ENCODE measurements at regions not wholly inside any gene's neighbourhood (a gene's known extent, or its start where the extent isn't known, plus 50 kb on each side); places are given as distances from the start of the nearest gene placed in this dataset.
"Not testable (repeated sequence)": the region's sequence is repeated elsewhere in the genome, so short reads cannot be mapped to it uniquely, and the experiment has no call there.

- ChIA-PET POLR2A (ENCODE audit: unreplicated experiment) (no interaction called here), CTCF (no interaction called here)
- H3K4me2 ChIP-seq (ENCODE audit: low read length): no peak overlapping the region
- TF ChIP-seq EZH2phosphoT487 (IDR thresholded peaks at IDR 0.05; ENCODE audit: borderline replicate concordance, low read length) (no peak), CTCF (conservative IDR thresholded peaks at IDR 0.05; ENCODE audit: low read depth, low read length) (no peak), EZH2 (IDR thresholded peaks at IDR 0.05; ENCODE audit: low read length, unreplicated experiment) (no peak)
- H3K4me3 ChIP-seq (ENCODE audit: low read length): no peak overlapping the region
- no peaks in the 10 kb centered on the region for H3K9me2 ChIP-seq (replicated peaks; ENCODE audit: low read length)
- no peaks in the 10 kb centered on the region for H4K20me1 ChIP-seq (ENCODE audit: low read length)
- H3K79me2 ChIP-seq (ENCODE audit: low read length): no peaks in the 10 kb centered on the region
- intact Hi-C loops (cut with micrococcal nuclease): no loop called here
- H3K4me1 ChIP-seq (ENCODE audit: insufficient read depth, low read length): peaks cover 12% of the 10 kb centered on the region
- no peaks in the 10 kb centered on the region for H3K9me3 ChIP-seq (ENCODE audit: low read length)
- no peaks in the 10 kb centered on the region for H3K27me3 ChIP-seq (ENCODE audit: low read length)
- no peak for DNase-seq
- BruUV-seq (replicated peaks): no TSS peak
- H3F3A ChIP-seq (ENCODE audit: low read length, unreplicated experiment): no peaks in the 10 kb centered on the region
- no peak for ATAC-seq
- H3K27ac ChIP-seq (ENCODE audit: low read length): no peak overlapping the region
- no peak overlapping the region for H2AFZ ChIP-seq (ENCODE audit: low read length)
- H3K36me3 ChIP-seq (ENCODE audit: low read depth, low read length): no peaks in the 10 kb centered on the region
- H3K9ac ChIP-seq (ENCODE audit: low read length): no peak overlapping the region
Observed at GRCh38 chr6:121697921-121698320, 262.5 kb downstream of the GJA1 start.

GRCh38 chr6:121698617-121699016 lies 263.2 kb downstream of the GJA1 start:
- Histone ChIP-seq H3K27ac (ENCODE audit: low read length) (no peak overlapping the region), H3K4me1 (ENCODE audit: insufficient read depth, low read length) (peaks cover 12% of the 10 kb centered on the region), H3K9ac (ENCODE audit: low read length) (no peak overlapping the region), H2AFZ (ENCODE audit: low read length) (no peak overlapping the region), H3K9me2 (replicated peaks; ENCODE audit: low read length) (no peaks in the 10 kb centered on the region), H3F3A (ENCODE audit: low read length, unreplicated experiment) (no peaks in the 10 kb centered on the region), H3K79me2 (ENCODE audit: low read length) (no peaks in the 10 kb centered on the region), H3K27me3 (ENCODE audit: low read length) (no peaks in the 10 kb centered on the region), H3K9me3 (ENCODE audit: low read length) (no peaks in the 10 kb centered on the region), H4K20me1 (ENCODE audit: low read length) (no peaks in the 10 kb centered on the region), H3K4me3 (ENCODE audit: low read length) (no peak overlapping the region), H3K36me3 (ENCODE audit: low read depth, low read length) (no peaks in the 10 kb centered on the region), H3K4me2 (ENCODE audit: low read length) (no peak overlapping the region)
- ChIA-PET POLR2A (ENCODE audit: unreplicated experiment) (interaction anchor here (0.6 kb wide), 1 partner anchor 21 kb away, joined by 7 read pairs; no protein-coding TSS in a partner anchor), CTCF (no interaction called here)
- no TSS peak for BruUV-seq (replicated peaks)
- no peak for DNase-seq
- ATAC-seq: no peak
- intact Hi-C loops (cut with micrococcal nuclease): no loop called here
- no peak for TF ChIP-seq EZH2 (IDR thresholded peaks at IDR 0.05; ENCODE audit: low read length, unreplicated experiment)
- TF ChIP-seq CTCF (conservative IDR thresholded peaks at IDR 0.05; ENCODE audit: low read depth, low read length): no peak
- TF ChIP-seq EZH2phosphoT487 (IDR thresholded peaks at IDR 0.05; ENCODE audit: borderline replicate concordance, low read length): no peak

GRCh38 chr6:121703129-121703528 lies 267.7 kb downstream of the GJA1 start:
- DNase-seq; CTCF ChIA-PET; H3K27me3 ChIP-seq (ENCODE audit: low read length); BruUV-seq (replicated peaks); H4K20me1 ChIP-seq (ENCODE audit: low read length); H2AFZ ChIP-seq (ENCODE audit: low read length); intact Hi-C loops (cut with micrococcal nuclease); H3K9me3 ChIP-seq (ENCODE audit: low read length); H3K36me3 ChIP-seq (ENCODE audit: low read depth, low read length); ATAC-seq; H3K27ac ChIP-seq (ENCODE audit: low read length); H3K9me2 ChIP-seq (replicated peaks; ENCODE audit: low read length); POLR2A ChIA-PET (ENCODE audit: unreplicated experiment); H3F3A ChIP-seq (ENCODE audit: low read length, unreplicated experiment); H3K79me2 ChIP-seq (ENCODE audit: low read length); H3K9ac ChIP-seq (ENCODE audit: low read length); H3K4me2 ChIP-seq (ENCODE audit: low read length); H3K4me3 ChIP-seq (ENCODE audit: low read length): not testable (repeated sequence)
- peaks cover 12% of the 10 kb centered on the region for H3K4me1 ChIP-seq (ENCODE audit: insufficient read depth, low read length)

Measured in PC-3 (cell line).